NCI-H446 treated with DMSO at 0.1 percent for 48 hours (cell line): ENCODE measurements at regions not wholly inside any gene's neighbourhood (a gene's known extent, or its start where the extent isn't known, plus 50 kb on each side); places are given as distances from the start of the nearest gene placed in this dataset.

Experiments
- DNase-seq: peaks from one replicate; lab custom pipeline; 2025; lab: John Stamatoyannopoulos, UW

DNA sequence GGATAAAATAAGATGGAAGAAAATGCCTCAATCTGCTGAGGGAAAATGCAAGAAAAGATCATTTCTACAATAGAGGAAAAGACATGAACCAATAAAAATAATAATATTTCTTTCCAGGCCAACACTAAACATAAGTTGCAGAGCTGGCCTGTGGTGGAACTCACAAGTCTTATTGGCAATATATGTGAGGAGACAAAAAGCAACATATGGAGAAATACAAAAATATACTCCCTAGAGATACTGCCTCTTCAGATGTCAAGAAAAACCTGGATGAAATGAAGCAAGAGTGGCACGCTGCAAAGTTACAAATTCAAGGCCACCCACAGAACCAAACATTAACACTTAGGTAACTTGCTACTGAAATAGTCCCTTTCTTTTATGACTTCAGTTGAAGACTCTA lies 264.9 kb upstream of the FMN2 start:
- DNase-seq, result no peak

DNA sequence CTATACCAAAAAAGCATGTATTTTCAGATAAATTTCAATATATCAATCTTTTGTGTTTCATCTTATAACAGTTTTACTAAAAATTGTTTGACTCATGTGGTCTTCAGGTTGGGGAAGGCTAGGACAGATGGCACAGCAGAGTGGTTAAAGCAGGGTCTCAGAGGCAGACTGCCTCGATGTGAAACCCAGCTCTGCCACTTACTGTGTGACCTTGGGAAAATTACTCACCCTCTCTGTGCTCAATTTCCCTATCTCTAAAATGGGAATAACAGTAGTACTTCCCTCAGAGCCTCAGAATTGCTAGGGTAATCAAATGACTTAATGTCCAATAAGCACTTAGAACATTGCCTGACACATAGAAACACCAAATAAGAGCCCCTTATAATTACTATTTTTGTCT lies 262.1 kb upstream of the FMN2 start:
- no peak for DNase-seq

DNA sequence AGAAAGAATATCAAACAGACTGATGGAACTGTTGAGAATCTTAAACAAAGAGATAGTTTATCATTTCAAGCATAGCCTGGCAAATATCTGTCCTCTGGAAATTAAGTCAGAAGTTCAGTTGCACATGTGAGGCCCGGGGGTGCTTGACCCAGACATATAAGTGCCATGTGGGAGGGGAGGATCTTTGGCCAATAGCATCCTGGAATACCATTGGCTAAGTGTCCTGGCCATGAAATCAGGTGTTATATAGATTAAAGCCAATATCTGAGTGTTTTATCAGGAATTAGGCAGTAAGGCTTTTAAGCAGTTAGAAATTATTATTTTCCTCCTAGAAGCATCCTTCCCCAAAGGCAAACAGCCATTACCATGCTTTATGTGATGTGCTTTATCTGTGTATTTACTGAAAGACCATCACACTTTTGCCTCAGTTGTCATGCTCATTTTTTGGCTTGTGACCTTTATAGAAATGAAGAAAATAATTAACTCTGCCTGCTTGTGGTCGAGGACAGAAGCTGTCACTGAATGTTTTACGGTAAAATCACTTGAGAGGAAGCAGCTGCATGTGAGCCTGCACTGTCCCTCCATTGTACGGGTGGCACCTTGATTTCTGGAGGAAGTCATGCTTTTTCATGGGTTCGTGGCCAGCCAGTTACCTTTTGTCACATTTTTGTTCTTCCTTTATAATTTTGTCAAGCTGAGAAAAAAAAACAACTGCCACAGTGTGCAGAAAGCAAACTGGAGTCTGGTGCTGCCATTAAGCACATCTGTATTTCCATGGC lies 259.9 kb upstream of the FMN2 start:
- DNase-seq, result no peak

GRCh38 chr1:239833723-239834122 lies 258.0 kb upstream of the FMN2 start:
- DNase-seq, result no peak

DNA sequence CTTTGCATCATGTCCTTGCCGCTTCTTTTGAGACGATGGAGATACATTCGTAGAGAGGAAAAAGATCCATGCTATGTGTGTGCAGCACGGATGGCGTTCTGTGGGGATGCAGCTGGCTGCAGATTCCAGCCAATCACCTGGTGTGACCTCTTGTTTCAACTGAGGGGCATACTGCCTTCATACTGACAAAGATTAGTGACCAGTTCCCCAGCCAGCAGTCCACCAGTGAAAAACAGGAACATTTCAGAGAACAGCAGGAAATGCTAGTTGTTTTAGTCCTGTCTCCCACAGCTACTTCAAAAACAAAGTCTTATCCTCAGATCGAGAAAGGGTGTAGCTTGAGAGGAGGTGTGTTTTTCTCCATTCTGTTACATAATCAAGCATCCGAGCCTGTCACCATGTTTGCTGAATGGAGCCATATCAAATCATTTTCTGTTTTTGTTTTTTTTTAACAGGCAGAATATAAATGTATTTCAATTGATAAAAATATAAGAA lies 255.7 kb upstream of the FMN2 start:
- DNase-seq, result no peak

GRCh38 chr1:239840336-239840735 lies 251.3 kb upstream of the FMN2 start:
- no peak for DNase-seq

- no peak for DNase-seq
Measured at GRCh38 chr1:239840790-239841189, 250.9 kb upstream of the FMN2 start.

GRCh38 chr1:239841631-239842030 lies 250.1 kb upstream of the FMN2 start:
- DNase-seq, result no peak

DNA sequence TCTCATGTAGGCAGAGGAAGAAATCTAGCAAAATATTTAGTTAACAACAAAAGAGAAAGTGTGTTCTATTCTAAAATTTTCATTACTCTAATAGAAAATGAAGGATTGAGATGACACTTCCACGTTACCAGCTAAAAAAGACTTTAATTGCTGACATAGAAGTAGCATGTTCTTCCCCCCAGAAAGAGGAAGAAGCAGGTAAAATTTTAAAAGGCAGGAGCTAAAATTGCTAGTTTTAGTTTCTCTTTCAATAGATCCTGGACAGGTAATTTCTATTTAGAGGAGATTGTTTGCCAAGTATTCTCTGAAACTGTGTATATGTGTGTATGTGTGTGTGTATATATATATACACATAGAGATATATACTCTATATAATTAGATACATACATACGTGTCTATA lies 248.1 kb upstream of the FMN2 start:
- no peak for DNase-seq

DNA sequence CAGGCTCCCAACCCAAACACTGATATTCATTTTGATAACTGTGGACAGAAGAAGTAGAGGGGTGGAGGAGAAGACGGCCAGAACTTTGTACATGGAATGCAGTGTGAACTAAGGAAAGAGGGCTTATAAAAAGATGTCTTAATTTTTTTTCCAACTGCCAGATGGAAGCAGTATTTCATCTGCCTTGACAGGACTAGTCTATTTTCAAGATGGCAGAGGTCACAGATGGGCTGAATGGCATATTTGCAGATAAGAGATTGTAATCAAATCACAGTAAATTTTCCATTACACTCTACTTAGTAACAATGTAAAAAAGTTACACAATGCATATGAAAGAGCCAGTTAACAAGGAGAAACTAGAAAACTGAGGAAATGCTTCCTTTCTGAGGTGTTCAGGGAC lies 246.8 kb upstream of the FMN2 start:
- DNase-seq, result no peak

DNA sequence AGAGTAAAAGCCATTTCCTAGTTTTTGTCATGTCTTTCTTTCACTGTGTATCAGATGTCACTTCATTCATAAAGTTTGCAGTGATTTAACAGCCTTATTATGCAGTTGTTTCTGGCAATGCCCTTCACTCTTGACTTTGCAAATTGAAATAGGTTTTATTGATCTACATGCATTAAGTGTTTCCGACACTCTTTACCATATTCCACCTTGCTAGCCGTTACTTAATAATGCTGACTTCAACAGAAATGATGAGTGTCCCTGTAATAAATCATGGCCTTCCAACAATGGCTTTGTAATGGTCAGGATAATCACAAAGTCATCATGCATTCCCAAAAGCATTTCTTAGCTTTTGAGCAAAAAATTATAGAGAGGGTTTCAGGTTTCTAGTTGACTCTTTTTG lies 236.8 kb upstream of the FMN2 start:
- DNase-seq, result no peak

DNA sequence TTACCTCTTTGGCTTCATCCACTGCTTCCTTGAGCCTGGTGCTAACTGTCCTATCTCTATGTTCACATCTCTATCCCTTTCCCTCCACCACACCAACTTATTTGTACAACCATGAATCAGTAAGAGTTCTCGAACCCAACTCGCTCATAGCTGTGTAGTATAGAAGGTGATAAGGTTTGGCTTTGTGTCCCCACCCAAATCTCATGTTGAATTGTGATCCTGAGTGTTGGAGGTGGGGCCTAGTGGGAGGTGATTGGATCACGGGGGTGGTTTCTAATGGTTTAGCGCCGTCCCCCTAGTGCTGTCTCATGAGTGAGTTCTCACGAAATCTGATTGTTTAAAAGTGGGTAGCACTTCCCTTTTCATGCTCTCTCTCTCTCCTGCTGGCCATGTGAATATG lies 235.6 kb upstream of the FMN2 start:
- no peak for DNase-seq

DNA sequence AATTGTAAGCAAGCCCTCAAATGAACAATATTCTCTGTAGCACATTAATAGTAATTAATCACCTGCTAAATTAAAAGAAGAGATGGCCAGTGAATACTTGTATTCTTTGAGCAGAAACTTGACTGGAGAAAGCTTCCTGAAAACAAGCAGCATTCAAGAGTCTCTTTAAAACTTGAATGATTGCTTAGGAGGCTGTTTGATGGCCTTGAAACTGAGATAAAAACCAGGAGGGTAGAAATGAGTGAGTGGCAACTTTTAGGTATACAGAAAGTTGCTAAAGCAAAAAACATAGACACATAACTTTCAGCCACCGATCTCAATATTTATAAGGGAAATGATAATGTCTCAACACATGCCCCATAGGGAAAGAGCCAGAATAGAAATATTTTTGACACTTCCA lies 234.8 kb upstream of the FMN2 start:
- DNase-seq, result no peak

- DNase-seq, result no peak
Measured at GRCh38 chr1:239858057-239858456, 233.6 kb upstream of the FMN2 start.

DNA sequence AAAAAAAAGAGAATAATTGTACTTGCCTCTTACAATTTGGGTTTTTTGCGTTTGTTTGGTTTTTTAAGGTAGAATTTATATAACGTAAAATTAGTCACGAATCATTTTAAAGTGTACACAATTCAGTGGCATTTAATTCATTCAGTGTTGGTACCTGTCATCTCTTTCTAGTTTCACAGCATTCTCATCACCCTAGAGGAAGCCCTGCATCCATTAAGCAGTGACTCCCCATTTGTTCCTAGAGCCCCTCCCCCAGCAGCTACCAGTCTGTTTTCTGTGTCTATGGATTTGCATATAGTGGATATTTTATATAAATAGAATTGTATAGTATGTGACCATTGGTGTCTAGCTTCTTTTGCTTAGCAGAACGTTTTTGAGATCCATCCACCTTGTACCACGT lies 233.2 kb upstream of the FMN2 start:
- DNase-seq, result no peak

- DNase-seq, result no peak
Measured at GRCh38 chr1:239861985-239862384, 229.7 kb upstream of the FMN2 start.

DNA sequence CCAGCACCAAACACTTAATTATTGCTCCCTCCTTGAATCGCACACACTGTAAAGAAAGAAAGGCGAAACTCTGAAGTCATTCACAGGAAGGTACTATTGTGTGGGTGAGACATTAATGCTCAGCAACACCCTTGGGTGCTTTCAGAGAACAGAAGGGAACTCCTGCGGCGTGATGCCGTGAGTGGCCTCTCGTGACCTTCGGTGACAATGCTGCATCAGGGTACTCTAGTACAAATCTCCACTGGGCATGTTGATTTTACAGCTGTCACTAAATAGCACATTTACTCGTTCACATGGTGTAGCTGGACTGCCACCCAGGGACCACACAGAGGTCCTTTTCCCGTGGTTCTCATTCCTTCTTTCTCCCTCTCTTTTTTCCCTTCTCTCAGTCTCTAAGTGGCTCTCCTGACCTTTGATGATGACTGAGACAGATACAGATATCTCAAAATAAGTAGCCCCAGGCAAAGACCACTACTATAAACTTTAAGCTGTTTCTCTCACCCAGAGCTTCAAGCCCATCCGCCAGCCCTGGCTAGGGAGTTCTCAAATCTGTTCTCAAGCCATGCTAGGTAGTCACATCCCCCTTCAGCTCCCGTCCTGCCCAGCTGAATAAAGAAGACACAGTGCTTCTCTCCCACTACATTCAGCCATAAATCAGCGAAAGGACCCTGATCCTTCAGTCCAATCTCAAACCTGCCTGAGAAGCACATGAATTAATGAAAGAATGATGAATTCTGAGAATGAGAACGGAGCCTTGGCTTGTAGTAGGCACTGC lies 223.4 kb upstream of the FMN2 start:
- no peak for DNase-seq

GRCh38 chr1:239870194-239870593 lies 221.5 kb upstream of the FMN2 start:
- no peak for DNase-seq

DNA sequence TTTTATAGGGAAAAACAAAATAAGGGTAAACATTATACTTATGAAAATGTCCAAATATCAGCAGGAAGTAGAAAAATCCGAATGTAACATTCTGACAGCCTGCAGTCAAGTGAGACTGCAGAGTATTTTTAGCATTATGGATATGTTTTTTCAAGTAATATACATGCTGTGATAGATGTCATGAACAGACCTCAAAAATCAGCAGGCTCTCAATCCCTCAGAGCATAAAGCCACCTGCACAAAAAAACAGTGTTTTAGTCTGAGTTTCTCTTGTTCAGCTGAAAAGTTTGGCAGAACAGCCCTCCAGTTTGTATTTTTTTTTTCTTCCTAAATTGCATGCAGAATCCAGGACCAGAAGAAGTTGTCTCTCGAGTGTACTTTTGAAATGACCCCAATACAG lies 219.1 kb upstream of the FMN2 start:
- no peak for DNase-seq

DNA sequence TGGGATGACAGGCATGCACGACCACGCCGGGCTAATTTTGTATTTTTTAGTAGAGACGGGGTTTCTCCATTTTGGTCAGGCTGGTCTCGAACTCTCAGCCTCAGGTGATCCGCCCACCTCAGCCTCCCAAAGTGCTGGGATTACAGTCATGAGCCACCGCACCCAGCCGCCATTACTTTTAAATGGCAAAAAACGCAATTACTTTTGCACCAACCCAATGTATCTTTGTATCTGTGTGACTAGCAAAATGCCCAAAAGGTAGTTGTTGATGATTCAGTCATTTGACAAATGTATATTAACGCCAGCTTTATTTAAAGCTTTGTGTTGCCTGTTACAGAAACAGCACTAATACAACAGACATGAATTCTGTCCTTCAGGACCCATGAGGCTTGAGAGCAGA lies 216.9 kb upstream of the FMN2 start:
- DNase-seq, result no peak

- DNase-seq, result peak; percentile 17
Measured at GRCh38 chr1:239879321-239880170, 212.1 kb upstream of the FMN2 start.

DNA sequence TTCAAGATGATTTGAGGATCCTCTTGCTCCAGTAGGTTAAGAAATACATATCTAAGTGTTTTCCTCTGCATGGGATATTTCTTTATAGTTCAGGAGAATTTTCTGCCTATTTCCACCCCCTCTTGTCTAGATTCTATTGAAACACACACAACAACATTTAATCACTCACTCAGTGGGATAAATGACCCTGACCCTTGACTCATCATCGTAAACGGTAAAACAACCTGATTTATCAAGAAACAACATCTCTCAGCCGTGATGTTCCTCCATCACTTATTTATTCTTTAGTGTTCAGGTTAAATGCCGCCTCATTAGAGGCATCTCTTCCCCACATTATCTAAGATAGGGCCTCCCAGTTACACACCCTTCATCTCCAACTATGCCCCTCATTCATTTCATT lies 208.7 kb upstream of the FMN2 start:
- no peak for DNase-seq

DNA sequence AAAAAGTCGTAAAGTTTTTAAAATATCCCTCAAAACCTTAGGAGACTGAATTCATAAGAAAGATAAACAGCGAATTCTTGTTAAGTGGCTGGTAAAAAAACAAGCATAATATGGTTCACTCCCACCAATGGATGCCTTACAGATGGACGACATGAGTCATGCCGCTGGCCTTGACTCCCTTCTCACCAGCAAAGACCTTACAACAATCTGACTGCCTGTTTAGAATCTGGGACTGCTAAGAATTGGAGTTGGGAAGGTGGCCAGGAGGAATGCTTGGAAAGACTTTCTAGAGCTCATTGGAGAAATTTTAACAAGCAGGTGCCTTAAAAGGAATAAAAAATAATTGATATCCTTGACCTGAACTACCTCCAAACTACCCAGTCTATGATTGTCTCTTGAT lies 206.9 kb upstream of the FMN2 start:
- peak; percentile 47 for DNase-seq
